WI38 (cell line): ENCODE measurements at regions not wholly inside any gene's neighbourhood (a gene's known extent, or its start where the extent isn't known, plus 50 kb on each side); places are given as distances from the start of the nearest gene placed in this dataset.

Experiments
- H3K4me3 ChIP-seq: 2 replicates; pipeline ENCODE4 v1.5.1; 2011; ENCODE audit warnings: low read depth, mild to moderate bottlenecking, control low read depth, low read length
- TF ChIP-seq, protein P1 (sequence below): IDR thresholded peaks from 2 replicates; pipeline ENCODE4 v1.5.1; 2012; ENCODE audit warnings: low read depth, mild to moderate bottlenecking, control low read depth, low read length

DNA sequence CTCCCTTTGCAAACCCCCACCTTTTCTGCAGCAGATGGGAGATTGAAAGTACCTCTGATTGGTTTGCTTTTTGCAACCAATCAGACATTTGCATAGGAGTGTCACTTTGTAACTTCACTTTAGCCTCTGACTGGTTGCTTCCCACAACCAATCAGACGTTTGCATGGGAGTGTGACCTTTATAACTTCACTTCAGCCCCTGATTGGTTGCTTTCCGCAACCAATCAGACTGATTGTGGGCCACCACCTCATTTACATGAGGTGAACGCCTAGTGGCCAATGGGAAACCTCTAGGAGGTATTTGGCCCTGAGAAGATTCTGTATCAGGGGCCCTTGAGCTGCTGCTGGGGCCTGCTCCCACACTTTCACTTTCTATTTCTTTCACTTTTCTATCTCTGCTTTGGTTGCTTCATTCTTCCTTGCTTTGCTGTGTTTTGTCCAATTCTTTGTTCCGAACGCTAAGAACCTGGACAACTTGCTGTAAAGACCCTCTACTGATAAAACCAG lies 106.0 kb upstream of the PRICKLE1 start:
- TF ChIP-seq, protein P1, sequence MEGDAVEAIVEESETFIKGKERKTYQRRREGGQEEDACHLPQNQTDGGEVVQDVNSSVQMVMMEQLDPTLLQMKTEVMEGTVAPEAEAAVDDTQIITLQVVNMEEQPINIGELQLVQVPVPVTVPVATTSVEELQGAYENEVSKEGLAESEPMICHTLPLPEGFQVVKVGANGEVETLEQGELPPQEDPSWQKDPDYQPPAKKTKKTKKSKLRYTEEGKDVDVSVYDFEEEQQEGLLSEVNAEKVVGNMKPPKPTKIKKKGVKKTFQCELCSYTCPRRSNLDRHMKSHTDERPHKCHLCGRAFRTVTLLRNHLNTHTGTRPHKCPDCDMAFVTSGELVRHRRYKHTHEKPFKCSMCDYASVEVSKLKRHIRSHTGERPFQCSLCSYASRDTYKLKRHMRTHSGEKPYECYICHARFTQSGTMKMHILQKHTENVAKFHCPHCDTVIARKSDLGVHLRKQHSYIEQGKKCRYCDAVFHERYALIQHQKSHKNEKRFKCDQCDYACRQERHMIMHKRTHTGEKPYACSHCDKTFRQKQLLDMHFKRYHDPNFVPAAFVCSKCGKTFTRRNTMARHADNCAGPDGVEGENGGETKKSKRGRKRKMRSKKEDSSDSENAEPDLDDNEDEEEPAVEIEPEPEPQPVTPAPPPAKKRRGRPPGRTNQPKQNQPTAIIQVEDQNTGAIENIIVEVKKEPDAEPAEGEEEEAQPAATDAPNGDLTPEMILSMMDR = no peak
- no peak overlapping the region for H3K4me3 ChIP-seq

GRCh38 chr12:42692749-42693148 lies 103.2 kb upstream of the PRICKLE1 start:
- TF ChIP-seq, protein P1 = no peak
- H3K4me3 ChIP-seq = no peak overlapping the region

GRCh38 chr12:42691991-42692557 lies 102.5 kb upstream of the PRICKLE1 start:
- TF ChIP-seq, protein P1 = no peak
- H3K4me3 ChIP-seq = no peak overlapping the region

- no peak overlapping the region for H3K4me3 ChIP-seq
- TF ChIP-seq, protein P1 = no peak
These were observed 100.7 kb upstream of the PRICKLE1 start for GRCh38 chr12:42690264-42690663.

GRCh38 chr12:42689699-42690098 lies 100.2 kb upstream of the PRICKLE1 start:
- TF ChIP-seq, protein P1 = no peak

GRCh38 chr12:42686514-42687172 lies 97.1 kb upstream of the PRICKLE1 start:
- TF ChIP-seq, protein P1 = no peak
- no peak overlapping the region for H3K4me3 ChIP-seq

More at GRCh38 chr12:42689699-42690098, 100.2 kb upstream of the PRICKLE1 start:
- no peak overlapping the region for H3K4me3 ChIP-seq

GRCh38 chr12:42684802-42685071 lies 95.2 kb upstream of the PRICKLE1 start:
- TF ChIP-seq, protein P1 = no peak

More at GRCh38 chr12:42684802-42685071, 95.2 kb upstream of the PRICKLE1 start:
- no peak overlapping the region for H3K4me3 ChIP-seq
